Neural cell (in vitro differentiated cells): ENCODE measurements at regions not wholly inside any gene's neighbourhood (a gene's known extent, or its start where the extent isn't known, plus 50 kb on each side); places are given as distances from the start of the nearest gene placed in this dataset.

Source experiments
- H2AFZ ChIP-seq: fragments of 200-600, 300-800 bp; sonication (generic), shearing (Covaris generic); 2 replicates; pipeline ENCODE4 v1.6.0; 2014; ENCODE audit warnings: low read depth, mild to moderate bottlenecking, antibody characterized with exemption, low read length, moderate library complexity
- H3F3A ChIP-seq: fragments of 200-600 bp; shearing (Covaris generic); 2 replicates; pipeline ENCODE4 v1.6.1; 2016; ENCODE audit warnings: mild to moderate bottlenecking, moderate library complexity, mixed read lengths, antibody characterized with exemption, low read length; ENCODE audit not compliant: insufficient read depth, poor library complexity, severe bottlenecking
- H3K27ac ChIP-seq: fragments of 200-600, 300-800 bp; sonication (generic), shearing (Covaris generic); 2 replicates; pipeline ENCODE4 v1.5.1; 2014; ENCODE audit warnings: mild to moderate bottlenecking, low read length, moderate library complexity
- H3K27me3 ChIP-seq: fragments of 300-800, 200-600 bp; sonication (generic), shearing (Covaris generic); 2 replicates; pipeline ENCODE4 v1.6.0; 2014; ENCODE audit warnings: mild to moderate bottlenecking, low read depth, low read length, moderate library complexity; ENCODE audit not compliant: insufficient read depth
- H3K36me3 ChIP-seq: fragments of 300-800, 200-600 bp; sonication (generic), shearing (Covaris generic); 2 replicates; pipeline ENCODE4 v1.5.1; 2014; ENCODE audit warnings: mild to moderate bottlenecking, antibody characterized with exemption, low read length, moderate library complexity; ENCODE audit not compliant: insufficient read depth
- H3K4me2 ChIP-seq: fragments of 300-800, 200-600 bp; sonication (generic), shearing (Covaris generic); 2 replicates; pipeline ENCODE4 v1.6.0; 2014; ENCODE audit warnings: mild to moderate bottlenecking, low read length
- H3K4me3 ChIP-seq: fragments of 300-800, 200-600 bp; sonication (generic), shearing (Covaris generic); 2 replicates; pipeline ENCODE4 v1.5.1; 2014; ENCODE audit warnings: mild to moderate bottlenecking, low read length, moderate library complexity
- H3K79me2 ChIP-seq: fragments of 200-600 bp; shearing (Covaris generic); replicated peaks from 2 replicates; pipeline ENCODE4 v1.6.0; 2014; ENCODE audit warnings: mild to moderate bottlenecking, low read length, moderate library complexity; ENCODE audit not compliant: insufficient read depth
- H3K9ac ChIP-seq: fragments of 300-800, 200-600 bp; sonication (generic), shearing (Covaris generic); 2 replicates; pipeline ENCODE4 v1.6.1; 2016; ENCODE audit warnings: mild to moderate bottlenecking, low read length, mixed read lengths
- H3K9me2 ChIP-seq: fragments of 200-600 bp; shearing (Covaris generic); 2 replicates; pipeline ENCODE4 v1.6.1; 2016; ENCODE audit warnings: mild to moderate bottlenecking, low read length, mixed read lengths; ENCODE audit not compliant: insufficient read depth
- H3K9me3 ChIP-seq: fragments of 200-600, 300-800 bp; sonication (generic), shearing (Covaris generic); 2 replicates; pipeline ENCODE4 v1.6.1; 2016; ENCODE audit warnings: mild to moderate bottlenecking, mixed run types, low read length, moderate library complexity, mixed read lengths
- H4K20me1 ChIP-seq: fragments of 200-600 bp; shearing (Covaris generic); 2 replicates; pipeline ENCODE4 v1.6.1; 2016; ENCODE audit warnings: mild to moderate bottlenecking, mixed run types; ENCODE audit not compliant: insufficient read depth
- CTCF ChIP-seq: fragments of 450-650 bp; IDR thresholded peaks from 2 replicates; pipeline ENCODE4 v1.5.1; 2014; ENCODE audit warnings: antibody characterized with exemption, mild to moderate bottlenecking, moderate library complexity; ENCODE audit not compliant: poor library complexity, severe bottlenecking
- EP300 ChIP-seq: fragments of 450-650 bp; conservative IDR thresholded peaks from 2 replicates; pipeline ENCODE4 v1.6.1; 2014; ENCODE audit warnings: antibody characterized with exemption, mild to moderate bottlenecking, moderate library complexity; ENCODE audit not compliant: poor library complexity, severe bottlenecking
- EZH2 ChIP-seq: fragments of 200-600, 300-800 bp; shearing (Covaris generic), sonication (generic); IDR thresholded peaks from 2 replicates; pipeline ENCODE4 v1.6.1; 2014; ENCODE audit warnings: antibody characterized with exemption, low read length, borderline replicate concordance, mild to moderate bottlenecking; ENCODE audit not compliant: insufficient read depth, poor library complexity, severe bottlenecking
- MXI1 ChIP-seq: fragments of 450-650 bp; conservative IDR thresholded peaks from 2 replicates; pipeline ENCODE4 v1.6.1; 2014; ENCODE audit warnings: antibody characterized with exemption, mild to moderate bottlenecking; ENCODE audit not compliant: poor library complexity, severe bottlenecking
- POLR2AphosphoS5 ChIP-seq: IDR thresholded peaks from 2 replicates; pipeline ENCODE4 v1.6.1; 2012
- RAD21 ChIP-seq: fragments of 450-650 bp; conservative IDR thresholded peaks from 2 replicates; pipeline ENCODE4 v1.6.1; 2014; ENCODE audit warnings: antibody characterized with exemption, mild to moderate bottlenecking, moderate library complexity
- SMC3 ChIP-seq: fragments of 450-650 bp; conservative IDR thresholded peaks from 2 replicates; pipeline ENCODE4 v1.6.1; 2014; ENCODE audit warnings: antibody characterized with exemption, mild to moderate bottlenecking, moderate library complexity; ENCODE audit not compliant: poor library complexity
- TAF1 ChIP-seq: IDR thresholded peaks from 2 replicates; pipeline ENCODE4 v1.6.1; 2012; ENCODE audit warnings: low read depth
- TF ChIP-seq, protein P1 (sequence below): IDR thresholded peaks from 2 replicates; pipeline ENCODE4 v1.6.1; 2012; ENCODE audit warnings: borderline replicate concordance

DNA sequence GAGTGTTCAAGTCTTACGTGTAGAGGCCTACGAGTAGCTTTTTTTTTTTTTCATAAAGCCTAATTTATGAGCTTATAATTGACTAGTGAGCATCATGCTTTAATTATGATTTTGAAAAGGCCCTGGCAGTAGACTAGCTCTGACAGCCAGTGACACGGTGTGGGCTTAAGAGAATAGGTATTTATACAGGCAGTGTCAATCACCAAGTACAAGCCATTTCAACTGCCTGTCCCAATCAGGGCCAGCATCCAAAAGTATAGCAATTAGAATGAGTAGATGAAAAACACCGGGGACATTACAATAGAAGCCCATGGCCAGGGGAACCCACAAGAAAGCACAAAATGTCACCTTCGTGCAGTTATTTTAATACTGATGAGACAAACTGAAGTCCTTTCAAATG lies 552.8 kb downstream of the CAAP1 start:
- Histone ChIP-seq H3K9ac (no peak overlapping the region), H3K27ac (no peak overlapping the region), H4K20me1 (no peaks in the 10 kb centered on the region), H3K4me3 (no peak overlapping the region), H3K9me3 (no peaks in the 10 kb centered on the region), H3K36me3 (no peaks in the 10 kb centered on the region), H3K9me2 (no peaks in the 10 kb centered on the region), H3F3A (no peaks in the 10 kb centered on the region), H2AFZ (no peak overlapping the region), H3K27me3 (no peaks in the 10 kb centered on the region), H3K79me2 (no peaks in the 10 kb centered on the region), H3K4me2 (no peak overlapping the region)
- TF ChIP-seq, protein P1, sequence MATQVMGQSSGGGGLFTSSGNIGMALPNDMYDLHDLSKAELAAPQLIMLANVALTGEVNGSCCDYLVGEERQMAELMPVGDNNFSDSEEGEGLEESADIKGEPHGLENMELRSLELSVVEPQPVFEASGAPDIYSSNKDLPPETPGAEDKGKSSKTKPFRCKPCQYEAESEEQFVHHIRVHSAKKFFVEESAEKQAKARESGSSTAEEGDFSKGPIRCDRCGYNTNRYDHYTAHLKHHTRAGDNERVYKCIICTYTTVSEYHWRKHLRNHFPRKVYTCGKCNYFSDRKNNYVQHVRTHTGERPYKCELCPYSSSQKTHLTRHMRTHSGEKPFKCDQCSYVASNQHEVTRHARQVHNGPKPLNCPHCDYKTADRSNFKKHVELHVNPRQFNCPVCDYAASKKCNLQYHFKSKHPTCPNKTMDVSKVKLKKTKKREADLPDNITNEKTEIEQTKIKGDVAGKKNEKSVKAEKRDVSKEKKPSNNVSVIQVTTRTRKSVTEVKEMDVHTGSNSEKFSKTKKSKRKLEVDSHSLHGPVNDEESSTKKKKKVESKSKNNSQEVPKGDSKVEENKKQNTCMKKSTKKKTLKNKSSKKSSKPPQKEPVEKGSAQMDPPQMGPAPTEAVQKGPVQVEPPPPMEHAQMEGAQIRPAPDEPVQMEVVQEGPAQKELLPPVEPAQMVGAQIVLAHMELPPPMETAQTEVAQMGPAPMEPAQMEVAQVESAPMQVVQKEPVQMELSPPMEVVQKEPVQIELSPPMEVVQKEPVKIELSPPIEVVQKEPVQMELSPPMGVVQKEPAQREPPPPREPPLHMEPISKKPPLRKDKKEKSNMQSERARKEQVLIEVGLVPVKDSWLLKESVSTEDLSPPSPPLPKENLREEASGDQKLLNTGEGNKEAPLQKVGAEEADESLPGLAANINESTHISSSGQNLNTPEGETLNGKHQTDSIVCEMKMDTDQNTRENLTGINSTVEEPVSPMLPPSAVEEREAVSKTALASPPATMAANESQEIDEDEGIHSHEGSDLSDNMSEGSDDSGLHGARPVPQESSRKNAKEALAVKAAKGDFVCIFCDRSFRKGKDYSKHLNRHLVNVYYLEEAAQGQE: no peak

GRCh38 chr9:26335116-26335515 lies 557.5 kb downstream of the CAAP1 start:
- Histone ChIP-seq H3K9me3 (no peaks in the 10 kb centered on the region), H2AFZ (no peak overlapping the region), H3K4me3 (no peak overlapping the region), H3K27ac (no peak overlapping the region), H4K20me1 (no peaks in the 10 kb centered on the region), H3K27me3 (peaks cover 3% of the 10 kb centered on the region), H3K36me3 (no peaks in the 10 kb centered on the region), H3F3A (no peaks in the 10 kb centered on the region), H3K4me2 (no peak overlapping the region), H3K9ac (no peak overlapping the region), H3K79me2 (no peaks in the 10 kb centered on the region), H3K9me2 (no peaks in the 10 kb centered on the region)
- TF ChIP-seq RAD21 (no peak), EZH2 (no peak), POLR2AphosphoS5 (no peak), EP300 (no peak), TAF1 (no peak), SMC3 (no peak), MXI1 (no peak), CTCF (no peak)
- TF ChIP-seq, protein P1: no peak
